GM23338 (cell line): ENCODE measurements at regions not wholly inside any gene's neighbourhood (a gene's known extent, or its start where the extent isn't known, plus 50 kb on each side); places are given as distances from the start of the nearest gene placed in this dataset.

Source experiments
- CTCF ChIP-seq, 2 experiments: fragments of 200-600 bp in 1 of 2; sonication (generic) in 1 of 2; conservative IDR thresholded peaks; 2 replicates each; pipeline versions ENCODE4 v1.5.1 to v1.6.1; 2016 to 2017; ENCODE audit warnings: antibody characterized with exemption in 2 of 2, low read depth in 2 of 2, mild to moderate bottlenecking in 2 of 2, moderate library complexity in 1 of 2
- EZH2 ChIP-seq: fragments of 200-600 bp; sonication (generic); IDR thresholded peaks from one replicate; pipeline ENCODE4 v1.8.0; 2017; ENCODE audit warnings: antibody characterized with exemption, mild to moderate bottlenecking, low read depth; ENCODE audit not compliant: unreplicated experiment
- STAT1 ChIP-seq: IDR thresholded peaks from one replicate; pipeline ENCODE4 v1.6.1; 2016; ENCODE audit warnings: antibody characterized with exemption; ENCODE audit not compliant: unreplicated experiment

GRCh38 chrX:69562904-69563578, 52.9 kb upstream of the EDA start:
- TF ChIP-seq EZH2 (no peak), STAT1 (no peak), CTCF (conservative IDR thresholded peaks at IDR 0.05; ENCODE audit: low read depth in 2 of 2) (no peak)
